Erythroblast (primary cell): ENCODE measurements at regions not wholly inside any gene's neighbourhood (a gene's known extent, or its start where the extent isn't known, plus 50 kb on each side); places are given as distances from the start of the nearest gene placed in this dataset.

Experiments
- GATA1 ChIP-seq: IDR thresholded peaks from 2 replicates; pipeline ENCODE4 v1.6.1; 2011; ENCODE audit warnings: low read depth, mild to moderate bottlenecking, control low read depth, low read length, moderate library complexity
- POLR2A ChIP-seq: IDR thresholded peaks from 2 replicates; pipeline ENCODE4 v1.6.1; 2011; ENCODE audit warnings: mild to moderate bottlenecking, low read length

DNA sequence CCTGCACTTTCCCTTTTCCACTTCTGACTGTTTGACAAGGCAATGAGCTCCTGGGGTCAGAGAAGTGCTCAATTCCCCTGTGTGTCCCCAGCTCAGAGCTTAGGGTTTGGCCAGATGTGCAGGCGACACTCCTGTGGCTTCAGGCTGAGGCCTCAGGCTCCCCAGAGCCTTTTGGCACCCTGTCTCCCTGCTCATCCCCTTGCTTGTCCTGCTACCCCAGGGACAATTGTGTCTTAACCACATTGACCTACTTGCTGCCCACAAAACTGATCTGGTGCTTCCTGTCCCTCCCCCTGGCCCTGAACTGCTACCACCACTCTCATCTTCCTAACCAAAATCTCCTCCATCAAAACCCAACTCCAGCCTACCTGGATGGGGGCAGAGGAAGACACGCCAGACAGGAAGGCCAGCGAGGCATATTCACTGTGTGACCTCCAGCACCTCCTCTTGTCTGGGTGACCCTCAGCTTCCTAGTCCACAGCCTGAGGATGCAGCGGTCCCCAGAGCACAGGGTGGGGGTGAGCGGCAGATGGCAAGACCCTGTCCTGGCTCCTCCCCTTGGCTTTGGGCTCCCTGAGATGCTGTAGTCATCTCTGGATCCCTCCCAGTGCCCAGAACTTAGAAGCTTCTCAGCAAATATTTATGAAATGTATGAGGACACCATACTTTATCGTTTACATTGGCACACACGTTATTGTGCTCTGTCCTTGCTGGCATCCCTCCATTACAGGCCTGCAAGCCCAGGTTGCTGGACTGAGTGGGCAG is 98.9 kb upstream of the SLC6A6 start:
- TF ChIP-seq POLR2A, result no peak
- TF ChIP-seq GATA1, result no peak
